ENCODE measurements at regions not wholly inside any gene's neighbourhood (a gene's known extent, or its start where the extent isn't known, plus 50 kb on each side); places are given as distances from the start of the nearest gene placed in this dataset.

GRCh38 chr18:38847326-38847725 is 1281.7 kb upstream of the CELF4 start:
- DNase-seq (ENCODE audit: low read depth), result no peak
- no peak for TF ChIP-seq CTCF (IDR thresholded peaks at IDR 0.05; ENCODE audit: insufficient read depth, low read length, poor library complexity, severe bottlenecking)
- no peaks in the 10 kb centered on the region for H3K27me3 ChIP-seq (ENCODE audit: control insufficient read depth, insufficient read depth, low read length)
- H3K36me3 ChIP-seq (ENCODE audit: control insufficient read depth, insufficient read depth, low read length), result no peaks in the 10 kb centered on the region
- no peak overlapping the region for H3K4me3 ChIP-seq (ENCODE audit: low read depth, low read length)

GRCh38 chr18:38843291-38843690 is 1277.7 kb upstream of the CELF4 start:
- no peaks in the 10 kb centered on the region for H3K27me3 ChIP-seq (ENCODE audit: control insufficient read depth, insufficient read depth, low read length)
- no peak overlapping the region for H3K4me3 ChIP-seq (ENCODE audit: low read depth, low read length)
- no peak for DNase-seq (ENCODE audit: low read depth)
- no peaks in the 10 kb centered on the region for H3K36me3 ChIP-seq (ENCODE audit: control insufficient read depth, insufficient read depth, low read length)
- TF ChIP-seq CTCF (IDR thresholded peaks at IDR 0.05; ENCODE audit: insufficient read depth, low read length, poor library complexity, severe bottlenecking), result no peak

- Histone ChIP-seq H3K36me3 (ENCODE audit: control insufficient read depth, insufficient read depth, low read length) (no peaks in the 10 kb centered on the region), H3K4me3 (ENCODE audit: low read depth, low read length) (no peak overlapping the region), H3K27me3 (ENCODE audit: control insufficient read depth, insufficient read depth, low read length) (no peaks in the 10 kb centered on the region)
- DNase-seq (ENCODE audit: low read depth), result no peak
- TF ChIP-seq CTCF (IDR thresholded peaks at IDR 0.05; ENCODE audit: insufficient read depth, low read length, poor library complexity, severe bottlenecking), result no peak
Measured at GRCh38 chr18:38826247-38826646, 1260.6 kb upstream of the CELF4 start.

GRCh38 chr18:38811209-38811608 is 1245.6 kb upstream of the CELF4 start:
- H3K27me3 ChIP-seq (ENCODE audit: control insufficient read depth, insufficient read depth, low read length), result no peaks in the 10 kb centered on the region
- H3K4me3 ChIP-seq (ENCODE audit: low read depth, low read length), result no peak overlapping the region
- H3K36me3 ChIP-seq (ENCODE audit: control insufficient read depth, insufficient read depth, low read length), result no peaks in the 10 kb centered on the region
- no peak for DNase-seq (ENCODE audit: low read depth)
- no peak for TF ChIP-seq CTCF (IDR thresholded peaks at IDR 0.05; ENCODE audit: insufficient read depth, low read length, poor library complexity, severe bottlenecking)

- H3K27me3 ChIP-seq (ENCODE audit: control insufficient read depth, insufficient read depth, low read length), result no peaks in the 10 kb centered on the region
- no peaks in the 10 kb centered on the region for H3K36me3 ChIP-seq (ENCODE audit: control insufficient read depth, insufficient read depth, low read length)
- no peak for DNase-seq (ENCODE audit: low read depth)
- no peak overlapping the region for H3K4me3 ChIP-seq (ENCODE audit: low read depth, low read length)
- no peak for TF ChIP-seq CTCF (IDR thresholded peaks at IDR 0.05; ENCODE audit: insufficient read depth, low read length, poor library complexity, severe bottlenecking)
Measured at GRCh38 chr18:38810789-38811188, 1245.2 kb upstream of the CELF4 start.

GRCh38 chr18:38807915-38808314 is 1242.3 kb upstream of the CELF4 start:
- no peak for TF ChIP-seq CTCF (IDR thresholded peaks at IDR 0.05; ENCODE audit: insufficient read depth, low read length, poor library complexity, severe bottlenecking)

More at GRCh38 chr18:38807915-38808314, 1242.3 kb upstream of the CELF4 start:
- Histone ChIP-seq H3K27me3 (ENCODE audit: control insufficient read depth, insufficient read depth, low read length) (no peaks in the 10 kb centered on the region), H3K4me3 (ENCODE audit: low read depth, low read length) (no peak overlapping the region), H3K36me3 (ENCODE audit: control insufficient read depth, insufficient read depth, low read length) (no peaks in the 10 kb centered on the region)
- DNase-seq (ENCODE audit: low read depth), result no peak

Measured in kidney epithelial cell (primary cell).